Stimulated activated naive CD8-positive, alpha-beta T cell treated with anti-CD3 and anti-CD28 coated beads, Interleukin-15, amount 100 ng/mL, for 72 hours (primary cell): ENCODE measurements at regions not wholly inside any gene's neighbourhood (a gene's known extent, or its start where the extent isn't known, plus 50 kb on each side); places are given as distances from the start of the nearest gene placed in this dataset.
"Not testable (repeated sequence)": the region's sequence is repeated elsewhere in the genome, so short reads cannot be mapped to it uniquely, and the experiment has no call there.

Experiments used
- ATAC-seq: fragments of 150-1000 bp; cut with Tn5 transposase; 2 replicates; pipeline ENCODE4 v1.10.0; 2021; ENCODE audit warnings: mild to moderate bottlenecking, moderate library complexity
- DNase-seq, 2 donors: peaks; one replicate each; pipeline ENCODE4 v3.0.0; 2021 to 2022
- H3K27ac Mint-ChIP-seq, 2 donors: one replicate each; pipeline ENCODE4 v1.8.0; 2022; ENCODE audit warnings: mild to moderate bottlenecking in 2 of 2, mixed read lengths in 2 of 2, moderate library complexity in 2 of 2
- H3K27me3 Mint-ChIP-seq: one replicate; pipeline ENCODE4 v1.8.0; 2022; ENCODE audit warnings: mixed read lengths
- H3K4me1 Mint-ChIP-seq: one replicate; pipeline ENCODE4 v1.8.0; 2022; ENCODE audit warnings: mild to moderate bottlenecking, mixed read lengths
- H3K4me3 Mint-ChIP-seq, 2 donors: one replicate each; pipeline ENCODE4 v1.8.0; 2022; ENCODE audit warnings: mild to moderate bottlenecking in 2 of 2, mixed read lengths in 2 of 2, moderate library complexity in 1 of 2
- H3K9me3 Mint-ChIP-seq, 2 donors: one replicate each; pipeline ENCODE4 v1.8.0; 2022; ENCODE audit warnings: mixed read lengths in 2 of 2

- not testable (repeated sequence) for H3K4me1 Mint-ChIP-seq, DNase-seq, H3K27ac Mint-ChIP-seq, H3K4me3 Mint-ChIP-seq, ATAC-seq, H3K9me3 Mint-ChIP-seq
- H3K27me3 Mint-ChIP-seq, result peaks cover 28% of the 10 kb centered on the region
Observed at GRCh38 chr1:224038832-224039231, 75.1 kb upstream of the FBXO28 start.

GRCh38 chr1:224037362-224037761 is 76.5 kb upstream of the FBXO28 start:
- H3K4me3 Mint-ChIP-seq, H3K9me3 Mint-ChIP-seq, H3K4me1 Mint-ChIP-seq, ATAC-seq, DNase-seq, H3K27ac Mint-ChIP-seq: not testable (repeated sequence)
- H3K27me3 Mint-ChIP-seq, result peaks cover 22% of the 10 kb centered on the region

DNA sequence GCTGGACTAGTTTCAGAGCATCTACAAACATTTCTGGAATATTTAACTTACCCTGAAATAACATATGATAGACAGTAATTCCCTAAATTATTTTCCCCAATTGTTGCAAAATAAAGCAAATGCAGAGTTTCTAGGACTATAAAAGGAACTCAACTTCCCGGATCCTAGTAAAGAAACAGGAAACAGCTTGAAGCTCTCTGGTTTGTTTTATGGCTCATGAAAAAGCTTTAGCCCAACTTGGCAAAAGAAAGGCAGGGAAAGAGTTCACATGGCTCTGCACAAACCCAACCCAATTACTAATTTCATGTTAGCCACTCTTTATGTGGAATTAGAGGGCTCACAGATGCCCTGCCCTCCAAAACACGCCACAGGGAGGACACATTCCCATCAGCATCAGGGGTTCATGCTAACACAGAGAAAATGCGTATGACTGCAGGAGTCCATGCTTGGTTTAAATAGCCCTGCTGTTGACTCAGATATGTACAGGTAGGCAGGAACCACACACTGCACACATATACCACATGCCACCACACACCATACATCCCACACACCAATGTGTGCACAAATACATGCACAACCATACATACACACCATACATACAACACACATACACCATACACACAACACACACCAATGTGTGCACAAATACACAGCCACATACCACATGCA is 81.2 kb upstream of the FBXO28 start:
- H3K27ac Mint-ChIP-seq, H3K27me3 Mint-ChIP-seq, DNase-seq, H3K9me3 Mint-ChIP-seq, H3K4me3 Mint-ChIP-seq, H3K4me1 Mint-ChIP-seq: not testable (repeated sequence)
- ATAC-seq, result peak; percentile 48

DNA sequence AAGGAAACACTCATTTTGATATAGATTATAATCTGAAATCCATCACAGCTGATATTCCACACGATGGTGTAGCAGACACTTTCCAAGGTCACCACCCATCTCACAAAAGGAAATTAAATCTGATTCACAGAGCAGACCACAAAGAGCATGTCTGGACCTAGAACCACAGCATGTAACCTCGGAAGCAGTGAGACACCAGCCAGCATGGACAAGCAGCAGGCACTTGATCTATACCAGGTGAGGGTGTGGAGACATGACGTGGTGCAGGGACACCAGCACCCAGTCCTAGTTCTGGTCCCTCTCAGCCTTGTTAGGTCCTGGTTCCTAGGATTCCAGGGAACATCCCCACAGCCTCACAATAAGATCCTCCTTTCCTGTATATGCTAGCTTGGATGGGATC is 81.9 kb upstream of the FBXO28 start:
- H3K27me3 Mint-ChIP-seq, H3K4me3 Mint-ChIP-seq, DNase-seq, H3K9me3 Mint-ChIP-seq, H3K27ac Mint-ChIP-seq, H3K4me1 Mint-ChIP-seq: not testable (repeated sequence)
- peak; percentile 63 for ATAC-seq

- H3K27ac Mint-ChIP-seq, H3K4me3 Mint-ChIP-seq, H3K4me1 Mint-ChIP-seq, H3K27me3 Mint-ChIP-seq, ATAC-seq, H3K9me3 Mint-ChIP-seq, DNase-seq: not testable (repeated sequence)
Observed at GRCh38 chr1:224030257-224030656, 83.7 kb upstream of the FBXO28 start.

GRCh38 chr1:224029286-224030025 is 84.5 kb upstream of the FBXO28 start:
- not testable (repeated sequence) for ATAC-seq, H3K4me3 Mint-ChIP-seq, DNase-seq, H3K9me3 Mint-ChIP-seq, H3K27me3 Mint-ChIP-seq, H3K27ac Mint-ChIP-seq, H3K4me1 Mint-ChIP-seq

DNA sequence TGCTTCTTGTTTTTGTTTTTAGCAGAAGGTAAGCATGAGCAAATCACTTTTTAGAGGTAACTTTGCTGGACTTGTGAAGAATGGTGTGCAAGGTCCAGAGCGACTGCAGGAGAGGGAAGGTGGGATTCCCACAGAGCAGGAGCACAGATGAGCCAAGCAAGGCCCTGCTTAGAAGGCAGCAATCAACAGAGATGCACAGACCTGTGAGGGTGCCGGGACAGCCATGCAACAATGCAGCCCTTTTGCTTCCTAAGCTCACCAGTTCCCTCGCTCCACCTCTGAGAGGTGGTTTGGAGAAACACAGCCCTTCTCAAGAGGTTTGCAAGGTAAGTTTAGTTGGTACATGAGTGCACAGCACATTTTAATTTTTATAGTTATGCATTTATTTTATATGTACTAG is 85.1 kb upstream of the FBXO28 start:
- H3K27me3 Mint-ChIP-seq, H3K4me1 Mint-ChIP-seq, H3K9me3 Mint-ChIP-seq, DNase-seq, ATAC-seq, H3K4me3 Mint-ChIP-seq, H3K27ac Mint-ChIP-seq: not testable (repeated sequence)

GRCh38 chr1:224023122-224023521 is 90.8 kb upstream of the FBXO28 start:
- H3K27me3 Mint-ChIP-seq, H3K9me3 Mint-ChIP-seq, H3K27ac Mint-ChIP-seq, ATAC-seq, DNase-seq, H3K4me1 Mint-ChIP-seq, H3K4me3 Mint-ChIP-seq: not testable (repeated sequence)

- DNase-seq, H3K4me1 Mint-ChIP-seq, H3K27ac Mint-ChIP-seq, H3K27me3 Mint-ChIP-seq, H3K4me3 Mint-ChIP-seq, ATAC-seq, H3K9me3 Mint-ChIP-seq: not testable (repeated sequence)
Observed at GRCh38 chr1:224022249-224022970, 91.5 kb upstream of the FBXO28 start.

GRCh38 chr1:224019866-224020265 is 94.0 kb upstream of the FBXO28 start:
- H3K4me1 Mint-ChIP-seq, H3K4me3 Mint-ChIP-seq, H3K27ac Mint-ChIP-seq, H3K27me3 Mint-ChIP-seq, DNase-seq, H3K9me3 Mint-ChIP-seq, ATAC-seq: not testable (repeated sequence)

DNA sequence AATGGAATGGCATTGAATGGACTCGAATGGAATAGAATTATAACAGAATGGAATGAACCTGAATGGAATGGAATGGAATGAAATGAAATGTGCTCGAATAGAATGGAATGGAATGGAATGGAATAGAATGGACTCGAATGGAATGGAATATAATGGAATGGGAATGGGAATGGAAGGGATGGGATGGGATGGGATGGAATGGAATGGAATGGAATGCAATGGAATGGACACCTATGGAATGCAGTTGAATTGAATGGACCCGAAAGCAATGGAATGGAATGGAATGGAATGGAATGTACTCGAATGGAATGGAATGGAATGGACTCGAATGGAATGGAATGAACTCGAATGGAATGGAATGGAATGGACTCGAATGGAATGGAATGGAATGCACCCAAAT is 98.1 kb upstream of the FBXO28 start:
- not testable (repeated sequence) for H3K4me1 Mint-ChIP-seq, H3K4me3 Mint-ChIP-seq, ATAC-seq

GRCh38 chr1:224014330-224014649 is 99.6 kb upstream of the FBXO28 start:
- Mint-ChIP-seq H3K9me3 (no peaks in the 10 kb centered on the region), H3K4me3 (no peak overlapping the region), H3K27ac (no peak overlapping the region), H3K27me3 (no peaks in the 10 kb centered on the region), H3K4me1 (no peaks in the 10 kb centered on the region)
- ATAC-seq (no peak), DNase-seq (no peak)

More for the DNA sequence above, 98.1 kb upstream of the FBXO28 start:
- not testable (repeated sequence) for H3K27me3 Mint-ChIP-seq, H3K27ac Mint-ChIP-seq, H3K9me3 Mint-ChIP-seq, DNase-seq

DNA sequence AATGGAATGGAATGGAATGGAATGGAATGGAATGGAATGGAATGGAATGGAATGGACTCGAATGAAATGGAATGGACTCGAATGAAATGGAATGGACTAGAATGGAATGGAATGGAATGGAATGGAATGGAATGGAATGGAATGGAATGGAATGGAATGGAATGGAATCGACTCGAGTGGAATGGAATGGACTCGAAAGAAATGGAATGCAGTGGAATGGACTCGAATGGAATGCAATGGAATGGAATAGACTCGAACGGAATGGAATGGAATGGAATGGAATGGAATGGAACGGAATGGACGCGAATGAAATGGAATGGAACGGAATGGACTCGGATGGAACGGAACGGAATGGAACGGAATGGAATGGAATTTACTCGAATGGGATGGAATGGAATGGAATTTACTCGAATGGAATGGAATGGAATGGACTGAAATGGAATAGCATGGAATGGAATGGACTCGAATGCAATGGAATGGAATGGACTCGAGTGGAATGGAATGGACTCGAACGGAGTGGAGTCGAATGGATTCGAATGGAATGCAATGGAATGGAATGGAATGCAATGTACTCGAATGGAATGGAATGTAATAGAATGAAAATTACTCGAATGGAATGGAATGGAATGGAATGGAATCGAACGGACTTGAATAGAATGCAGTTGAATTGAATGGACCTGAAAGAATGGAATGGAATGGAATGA is 100.1 kb upstream of the FBXO28 start:
- not testable (repeated sequence) for H3K27me3 Mint-ChIP-seq, ATAC-seq, H3K4me1 Mint-ChIP-seq, H3K4me3 Mint-ChIP-seq, DNase-seq, H3K27ac Mint-ChIP-seq, H3K9me3 Mint-ChIP-seq

- not testable (repeated sequence) for H3K27me3 Mint-ChIP-seq, H3K4me1 Mint-ChIP-seq, ATAC-seq, H3K9me3 Mint-ChIP-seq, H3K27ac Mint-ChIP-seq, DNase-seq, H3K4me3 Mint-ChIP-seq
Observed at GRCh38 chr1:224012807-224013434, 101.0 kb upstream of the FBXO28 start.

DNA sequence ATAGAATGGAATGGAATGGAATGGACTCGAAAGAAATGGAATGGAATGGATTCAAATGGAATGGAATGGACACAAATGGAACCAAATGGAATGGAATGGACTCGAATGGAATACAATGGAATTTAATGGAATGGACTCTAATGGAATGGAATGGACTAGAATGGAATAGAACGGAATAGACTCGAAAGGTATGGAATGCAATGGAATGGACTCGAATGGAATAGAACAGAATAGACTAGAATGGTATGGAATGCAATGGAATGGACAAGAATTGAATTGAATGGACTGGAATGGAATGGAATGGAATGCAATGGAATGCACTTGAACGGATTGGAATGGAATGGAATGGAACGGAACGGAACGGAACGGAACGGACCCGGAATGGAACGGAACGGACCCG is 101.7 kb upstream of the FBXO28 start:
- H3K4me3 Mint-ChIP-seq, H3K27me3 Mint-ChIP-seq, H3K9me3 Mint-ChIP-seq, H3K27ac Mint-ChIP-seq, ATAC-seq, DNase-seq, H3K4me1 Mint-ChIP-seq: not testable (repeated sequence)
